ENCODE measurements at regions not wholly inside any gene's neighbourhood (a gene's known extent, or its start where the extent isn't known, plus 50 kb on each side); places are given as distances from the start of the nearest gene placed in this dataset.

GRCh38 chr4:187193141-187193540 is 469.5 kb upstream of the FAT1 start:
- Histone ChIP-seq H3K4me3 (ENCODE audit: low read length in 3 of 3) (no peak overlapping the region), H3K9ac (ENCODE audit: low read length in 3 of 3) (no peak overlapping the region), H3K9me3 (ENCODE audit: control insufficient read depth in 2 of 3, insufficient read depth in 1 of 3, low read length in 3 of 3) (no peaks in the 10 kb centered on the region), H3K4me1 (ENCODE audit: control insufficient read depth in 2 of 3, insufficient read depth in 2 of 3, low read depth in 1 of 3, low read length in 3 of 3) (no peaks in the 10 kb centered on the region), H3K36me3 (ENCODE audit: control insufficient read depth in 2 of 3, insufficient read depth in 3 of 3, low read length in 3 of 3) (no peaks in the 10 kb centered on the region), H3K27me3 (ENCODE audit: control insufficient read depth, insufficient read depth, low read length) (no peaks in the 10 kb centered on the region), H3K27ac (ENCODE audit: low read depth in 2 of 2, low read length in 2 of 2) (no peak overlapping the region)
- intact Hi-C loops (cut with DNase I): no loop called here
- FAIRE-seq: no peak
- no peak for TF ChIP-seq CTCF (IDR thresholded peaks at IDR 0.05; ENCODE audit: borderline replicate concordance, extremely low read depth, insufficient read depth)
- no peak for DNase-seq

- Histone ChIP-seq H3K4me3 (ENCODE audit: low read length in 3 of 3) (no peak overlapping the region), H3K27ac (ENCODE audit: low read depth in 2 of 2, low read length in 2 of 2) (no peak overlapping the region), H3K9me3 (ENCODE audit: control insufficient read depth in 2 of 3, insufficient read depth in 1 of 3, low read length in 3 of 3) (no peaks in the 10 kb centered on the region), H3K27me3 (ENCODE audit: control insufficient read depth, insufficient read depth, low read length) (no peaks in the 10 kb centered on the region), H3K36me3 (ENCODE audit: control insufficient read depth in 2 of 3, insufficient read depth in 3 of 3, low read length in 3 of 3) (no peaks in the 10 kb centered on the region), H3K4me1 (ENCODE audit: control insufficient read depth in 2 of 3, insufficient read depth in 2 of 3, low read depth in 1 of 3, low read length in 3 of 3) (no peaks in the 10 kb centered on the region), H3K9ac (ENCODE audit: low read length in 3 of 3) (no peak overlapping the region)
- DNase-seq (no peak), FAIRE-seq (no peak)
- intact Hi-C loops (cut with DNase I): no loop called here
- TF ChIP-seq CTCF (IDR thresholded peaks at IDR 0.05; ENCODE audit: borderline replicate concordance, extremely low read depth, insufficient read depth): no peak
These were observed 480.8 kb upstream of the FAT1 start for GRCh38 chr4:187204389-187204918.

- Histone ChIP-seq H3K27me3 (ENCODE audit: control insufficient read depth, insufficient read depth, low read length) (no peaks in the 10 kb centered on the region), H3K9me3 (ENCODE audit: control insufficient read depth in 2 of 3, insufficient read depth in 1 of 3, low read length in 3 of 3) (no peaks in the 10 kb centered on the region), H3K4me3 (ENCODE audit: low read length in 3 of 3) (no peak overlapping the region), H3K36me3 (ENCODE audit: control insufficient read depth in 2 of 3, insufficient read depth in 3 of 3, low read length in 3 of 3) (no peaks in the 10 kb centered on the region), H3K9ac (ENCODE audit: low read length in 3 of 3) (no peak overlapping the region), H3K27ac (ENCODE audit: low read depth in 2 of 2, low read length in 2 of 2) (no peak overlapping the region), H3K4me1 (ENCODE audit: control insufficient read depth in 2 of 3, insufficient read depth in 2 of 3, low read depth in 1 of 3, low read length in 3 of 3) (no peaks in the 10 kb centered on the region)
- FAIRE-seq (no peak), DNase-seq (no peak)
- intact Hi-C loops (cut with DNase I): no loop called here
- TF ChIP-seq CTCF (IDR thresholded peaks at IDR 0.05; ENCODE audit: borderline replicate concordance, extremely low read depth, insufficient read depth): no peak
These were observed 484.3 kb upstream of the FAT1 start for GRCh38 chr4:187207931-187208330.

GRCh38 chr4:187208651-187209050 is 485.0 kb upstream of the FAT1 start:
- Histone ChIP-seq H3K36me3 (ENCODE audit: control insufficient read depth in 2 of 3, insufficient read depth in 3 of 3, low read length in 3 of 3) (no peaks in the 10 kb centered on the region), H3K27me3 (ENCODE audit: control insufficient read depth, insufficient read depth, low read length) (no peaks in the 10 kb centered on the region), H3K4me3 (ENCODE audit: low read length in 3 of 3) (no peak overlapping the region), H3K9me3 (ENCODE audit: control insufficient read depth in 2 of 3, insufficient read depth in 1 of 3, low read length in 3 of 3) (no peaks in the 10 kb centered on the region), H3K4me1 (ENCODE audit: control insufficient read depth in 2 of 3, insufficient read depth in 2 of 3, low read depth in 1 of 3, low read length in 3 of 3) (no peaks in the 10 kb centered on the region), H3K9ac (ENCODE audit: low read length in 3 of 3) (no peak overlapping the region), H3K27ac (ENCODE audit: low read depth in 2 of 2, low read length in 2 of 2) (no peak overlapping the region)
- no peak for FAIRE-seq
- no peak for TF ChIP-seq CTCF (IDR thresholded peaks at IDR 0.05; ENCODE audit: borderline replicate concordance, extremely low read depth, insufficient read depth)
- DNase-seq: no peak
- intact Hi-C loops (cut with DNase I): no loop called here

All from kidney (tissue), 13 donors.